Keratinocyte (primary cell): ENCODE measurements at regions not wholly inside any gene's neighbourhood (a gene's known extent, or its start where the extent isn't known, plus 50 kb on each side); places are given as distances from the start of the nearest gene placed in this dataset.

Experiments used
- EZH2 ChIP-seq: IDR thresholded peaks from one replicate; pipeline ENCODE4 v1.6.1; 2012; ENCODE audit warnings: inconsistent platforms, mild to moderate bottlenecking, low read length, moderate library complexity
- TF ChIP-seq, protein P1 (sequence below), 3 experiments: IDR thresholded peaks in 1 of 3; conservative IDR thresholded peaks in 1 of 3; optimal IDR thresholded peaks in 1 of 3; 2 replicates in 2 of 3; 3 replicates in 1 of 3; pipeline versions ENCODE3 to v1.5.1; 2011; ENCODE audit warnings: low read length in 3 of 3, mild to moderate bottlenecking in 3 of 3, moderate library complexity in 2 of 3, control low read depth in 1 of 3, inconsistent platforms in 1 of 3; ENCODE audit not compliant: insufficient read depth in 2 of 3; ENCODE audit errors: extremely low read depth in 1 of 3

DNA sequence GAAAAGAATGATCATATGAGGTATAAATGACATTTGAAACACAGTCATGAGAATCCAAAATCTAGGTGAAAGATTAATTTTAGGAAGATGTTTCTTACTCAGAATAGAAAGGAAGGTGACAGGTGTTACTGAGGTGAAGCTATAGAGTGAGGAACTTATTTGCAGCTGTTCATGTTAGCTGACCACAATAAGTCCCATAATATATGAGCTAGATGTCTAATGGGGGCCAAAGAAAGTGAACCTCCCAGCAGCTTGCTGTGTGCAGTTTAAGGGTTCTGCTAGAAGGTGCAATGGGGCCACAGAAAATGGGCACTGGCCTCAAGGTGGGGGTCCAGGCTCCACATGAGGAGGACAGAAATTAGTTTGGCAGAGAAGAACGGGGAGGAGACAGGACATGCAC is 1374.9 kb upstream of the CRIM1 start:
- TF ChIP-seq, protein P1, sequence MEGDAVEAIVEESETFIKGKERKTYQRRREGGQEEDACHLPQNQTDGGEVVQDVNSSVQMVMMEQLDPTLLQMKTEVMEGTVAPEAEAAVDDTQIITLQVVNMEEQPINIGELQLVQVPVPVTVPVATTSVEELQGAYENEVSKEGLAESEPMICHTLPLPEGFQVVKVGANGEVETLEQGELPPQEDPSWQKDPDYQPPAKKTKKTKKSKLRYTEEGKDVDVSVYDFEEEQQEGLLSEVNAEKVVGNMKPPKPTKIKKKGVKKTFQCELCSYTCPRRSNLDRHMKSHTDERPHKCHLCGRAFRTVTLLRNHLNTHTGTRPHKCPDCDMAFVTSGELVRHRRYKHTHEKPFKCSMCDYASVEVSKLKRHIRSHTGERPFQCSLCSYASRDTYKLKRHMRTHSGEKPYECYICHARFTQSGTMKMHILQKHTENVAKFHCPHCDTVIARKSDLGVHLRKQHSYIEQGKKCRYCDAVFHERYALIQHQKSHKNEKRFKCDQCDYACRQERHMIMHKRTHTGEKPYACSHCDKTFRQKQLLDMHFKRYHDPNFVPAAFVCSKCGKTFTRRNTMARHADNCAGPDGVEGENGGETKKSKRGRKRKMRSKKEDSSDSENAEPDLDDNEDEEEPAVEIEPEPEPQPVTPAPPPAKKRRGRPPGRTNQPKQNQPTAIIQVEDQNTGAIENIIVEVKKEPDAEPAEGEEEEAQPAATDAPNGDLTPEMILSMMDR (optimal IDR thresholded peaks at IDR 0.05 in 1 of 3, IDR thresholded peaks at IDR 0.05 in 1 of 3, conservative IDR thresholded peaks at IDR 0.05 in 1 of 3; ENCODE audit: extremely low read depth in 1 of 3, insufficient read depth in 2 of 3, low read length in 3 of 3) = no peak
- no peak for TF ChIP-seq EZH2
